ENCODE measurements at regions not wholly inside any gene's neighbourhood (a gene's known extent, or its start where the extent isn't known, plus 50 kb on each side); places are given as distances from the start of the nearest gene placed in this dataset.

GRCh38 chr3:55305696-55306485 is 181.2 kb downstream of the WNT5A start:
- ATAC-seq = peak; percentile 23 to 47
- intact Hi-C loops (cut with DNase I) = no loop called here
- peak; percentile 30 for DNase-seq

- ATAC-seq = no peak
- intact Hi-C loops (cut with DNase I) = no loop called here
- DNase-seq = no peak
Observed at GRCh38 chr3:55300701-55301100, 186.4 kb downstream of the WNT5A start.

- intact Hi-C loops (cut with DNase I) = no loop called here
- DNase-seq (no peak), ATAC-seq (no peak)
Observed at GRCh38 chr3:55297706-55298105, 189.4 kb downstream of the WNT5A start.

DNA sequence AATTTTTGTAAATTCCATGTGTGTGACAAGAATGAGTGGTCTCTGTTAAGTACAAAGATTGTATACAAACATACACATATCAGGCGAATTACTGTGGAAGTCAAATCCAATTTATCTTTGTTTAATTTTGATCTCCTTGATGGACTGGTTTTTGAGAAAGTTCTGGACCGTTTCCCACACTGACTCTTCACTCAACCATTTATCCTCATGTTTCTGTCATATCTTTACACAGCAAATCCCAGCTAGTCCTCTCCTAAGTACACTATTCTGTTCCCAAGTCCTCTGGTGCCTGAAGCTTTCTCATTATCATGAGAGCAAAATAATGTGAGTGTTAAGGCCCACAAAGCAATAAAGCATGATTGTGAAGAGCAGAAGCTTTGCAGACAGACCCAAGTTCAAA is 189.9 kb downstream of the WNT5A start:
- intact Hi-C loops (cut with DNase I) = no loop called here
- DNase-seq (no peak), ATAC-seq (no peak)

DNA sequence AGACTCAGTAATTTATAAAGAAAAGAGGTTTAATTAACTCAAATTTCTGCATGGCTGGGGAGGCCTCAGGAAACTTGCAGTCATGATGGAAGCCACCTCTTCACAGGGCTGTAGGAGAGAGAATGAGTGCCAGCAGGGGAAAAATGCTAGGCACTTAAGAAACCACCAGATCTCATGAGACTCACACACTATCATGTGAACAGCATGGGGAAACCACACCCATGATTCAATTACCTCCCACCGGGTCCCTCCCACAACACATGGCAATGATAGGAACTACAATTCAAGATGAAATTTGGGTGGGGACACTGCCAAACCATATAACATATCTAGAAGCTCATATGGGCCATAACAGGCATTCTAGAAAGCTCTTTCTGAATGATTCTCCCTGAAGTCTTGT is 190.3 kb downstream of the WNT5A start:
- no peak for DNase-seq
- intact Hi-C loops (cut with DNase I) = no loop called here
- ATAC-seq = no peak

GRCh38 chr3:55296030-55296429 is 191.1 kb downstream of the WNT5A start:
- intact Hi-C loops (cut with DNase I) = no loop called here
- no peak for DNase-seq
- no peak for ATAC-seq

DNA sequence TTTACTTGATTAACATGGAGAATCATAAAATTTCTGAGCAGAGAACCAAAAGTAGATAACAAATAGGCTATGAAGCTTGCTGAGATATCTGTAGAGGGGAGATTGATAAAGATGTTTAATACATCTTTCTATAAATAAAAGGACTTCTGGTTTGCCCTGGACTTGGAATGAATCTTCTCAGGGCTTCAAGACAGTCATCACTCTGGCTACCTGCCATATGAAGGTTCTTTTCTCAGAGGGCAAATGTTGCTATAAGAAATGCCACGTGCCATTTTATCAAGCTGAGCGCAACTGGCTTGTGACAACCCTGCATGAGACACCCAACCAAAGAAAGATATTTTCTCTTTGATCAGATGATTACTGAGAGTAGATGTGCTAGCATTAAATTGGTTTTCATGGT is 192.5 kb downstream of the WNT5A start:
- DNase-seq (no peak), ATAC-seq (no peak)
- intact Hi-C loops (cut with DNase I) = no loop called here

DNA sequence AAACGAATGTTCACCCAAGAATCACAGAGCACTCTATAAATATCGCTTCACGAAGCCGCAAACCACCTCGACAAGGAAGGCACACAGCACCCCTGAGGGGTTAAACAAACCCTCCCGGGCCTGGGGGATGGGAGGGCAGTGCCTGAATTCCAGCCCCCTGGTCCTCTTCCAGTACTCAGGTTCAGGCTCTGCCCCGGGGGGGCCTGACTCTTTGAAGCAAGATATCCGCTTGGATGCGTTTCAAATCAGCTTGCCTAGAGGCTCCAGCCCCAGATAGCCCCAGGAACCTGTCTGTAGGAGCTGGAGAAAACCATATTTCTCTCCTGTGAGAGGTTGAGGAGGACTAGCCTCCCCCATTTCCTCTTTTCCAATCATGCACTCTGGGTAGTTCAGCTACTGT is 194.7 kb downstream of the WNT5A start:
- intact Hi-C loops (cut with DNase I) = no loop called here
- DNase-seq (no peak), ATAC-seq (no peak)

DNA sequence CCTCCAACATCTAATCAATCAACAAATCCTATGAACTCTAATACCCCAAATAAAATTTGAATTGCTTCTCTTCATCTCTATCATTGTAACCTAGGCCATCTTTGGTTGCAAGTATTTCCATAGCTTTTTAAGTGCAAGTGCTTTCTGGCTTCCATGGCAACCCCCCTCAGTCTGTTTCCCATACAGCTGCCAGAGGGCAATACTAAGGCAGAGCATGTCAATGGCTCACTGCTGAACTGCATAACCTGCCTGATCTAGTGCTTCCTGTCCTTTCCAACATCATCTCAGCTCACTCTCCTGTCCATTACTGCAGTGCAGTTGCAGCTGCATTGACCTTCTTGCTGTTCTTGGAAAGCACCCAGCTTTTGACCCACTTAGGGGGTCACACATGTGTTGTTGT is 198.4 kb downstream of the WNT5A start:
- intact Hi-C loops (cut with DNase I) = no loop called here
- ATAC-seq (no peak), DNase-seq (no peak)

GRCh38 chr3:55286693-55287092 is 200.4 kb downstream of the WNT5A start:
- intact Hi-C loops (cut with DNase I) = no loop called here
- DNase-seq (no peak), ATAC-seq (no peak)

GRCh38 chr3:55285156-55285555 is 201.9 kb downstream of the WNT5A start:
- intact Hi-C loops (cut with DNase I) = no loop called here
- ATAC-seq = no peak
- no peak for DNase-seq

DNA sequence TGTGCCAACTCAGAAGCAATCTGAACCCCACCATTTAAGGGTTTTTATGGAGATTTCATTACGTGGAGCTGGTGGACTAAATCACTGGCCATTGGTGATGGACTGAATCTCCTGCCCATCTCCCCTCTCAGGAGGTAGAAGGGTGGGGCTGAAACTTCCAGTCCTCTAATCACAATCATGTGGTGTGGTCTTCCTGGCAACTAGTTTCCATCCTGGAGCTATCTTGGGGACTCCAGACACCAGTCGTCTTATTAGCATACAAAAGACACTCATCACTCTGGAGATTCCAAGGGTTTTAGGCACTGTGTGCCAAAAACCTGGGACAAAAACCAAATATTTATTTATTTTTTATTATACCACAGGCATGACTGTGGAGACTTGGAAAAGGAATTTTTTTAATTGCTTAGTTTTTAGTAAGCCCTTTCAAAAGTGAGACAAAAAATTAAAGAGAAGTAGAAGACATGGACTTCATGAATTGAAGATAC is 203.6 kb downstream of the WNT5A start:
- ATAC-seq (no peak), DNase-seq (no peak)
- intact Hi-C loops (cut with DNase I) = no loop called here

DNA sequence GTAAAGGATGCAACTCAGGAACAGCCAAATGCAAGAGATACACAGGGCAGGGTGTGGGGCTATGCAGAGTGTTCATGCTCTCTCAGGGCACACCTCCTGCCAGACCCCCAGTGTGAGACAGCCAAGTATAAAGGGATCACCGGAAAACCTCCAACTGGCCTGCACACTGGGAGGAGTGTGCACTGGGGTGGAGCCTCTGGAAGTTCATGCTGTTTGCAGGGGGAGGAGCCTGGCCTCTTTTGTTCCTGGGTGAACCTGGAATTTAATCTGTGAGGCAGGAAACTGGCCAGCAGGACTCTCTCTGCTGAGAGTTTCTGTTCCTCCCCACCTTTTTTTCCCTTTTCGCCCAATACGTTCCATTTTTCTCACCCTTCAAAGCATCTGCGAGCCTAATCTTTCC is 204.1 kb downstream of the WNT5A start:
- no peak for DNase-seq
- intact Hi-C loops (cut with DNase I) = no loop called here
- no peak for ATAC-seq

DNA sequence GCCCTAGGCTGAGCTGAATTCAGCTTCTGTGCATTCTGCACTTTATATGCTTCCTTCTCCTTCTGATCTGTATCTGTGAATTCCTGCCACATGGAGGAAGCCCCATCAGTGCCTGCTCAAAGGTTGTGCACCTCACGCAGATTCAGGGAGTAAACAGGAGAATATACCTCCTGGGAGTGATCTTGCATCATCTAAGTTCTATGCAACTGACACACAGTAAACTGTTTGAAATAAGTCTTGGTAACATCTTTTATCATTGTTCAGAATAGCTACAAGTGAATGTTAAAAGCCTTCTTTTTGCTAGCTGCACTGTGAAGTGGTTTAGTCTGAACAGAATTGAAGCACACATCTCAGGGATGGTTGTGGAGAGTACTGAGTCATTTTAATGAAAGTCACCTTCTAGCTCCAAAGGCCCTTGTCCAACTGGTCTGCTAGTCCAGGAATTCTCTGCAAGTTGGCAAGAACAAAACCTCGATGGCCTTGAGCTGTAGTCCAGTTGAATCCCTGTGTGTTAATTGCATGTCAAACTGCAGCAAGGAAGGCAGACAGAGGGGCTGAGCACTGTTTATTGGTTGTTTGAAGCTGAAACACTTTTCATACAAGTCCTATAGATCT is 215.0 kb downstream of the WNT5A start:
- peak; percentile 15 to 33 for ATAC-seq
- intact Hi-C loops (cut with DNase I) = no loop called here
- no peak for DNase-seq

DNA sequence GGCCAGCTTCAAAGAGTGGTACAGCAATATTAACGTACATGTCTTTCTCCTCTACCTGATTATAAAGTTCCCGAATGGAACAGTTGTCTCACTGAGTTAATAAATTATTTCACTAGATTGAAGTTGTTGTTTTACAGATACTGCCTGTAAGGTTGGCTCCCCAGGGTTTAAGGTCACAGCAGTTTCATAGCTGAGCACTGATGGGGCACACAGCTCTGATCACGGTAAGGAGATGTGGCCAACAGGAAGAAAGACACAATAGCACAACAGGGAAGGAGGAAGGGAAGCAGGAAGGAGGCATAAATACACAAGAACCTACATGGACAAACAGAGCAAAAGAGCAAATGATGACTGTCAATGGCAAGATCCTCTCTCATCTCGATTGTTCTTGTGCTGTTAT is 215.6 kb downstream of the WNT5A start:
- no peak for DNase-seq
- intact Hi-C loops (cut with DNase I) = no loop called here
- no peak for ATAC-seq

GRCh38 chr3:55270976-55271375 is 216.1 kb downstream of the WNT5A start:
- DNase-seq (no peak), ATAC-seq (no peak)
- intact Hi-C loops (cut with DNase I) = no loop called here

GRCh38 chr3:55269636-55270035 is 217.5 kb downstream of the WNT5A start:
- no peak for ATAC-seq
- no peak for DNase-seq
- intact Hi-C loops (cut with DNase I) = no loop called here

- no peak for ATAC-seq
- no peak for DNase-seq
- intact Hi-C loops (cut with DNase I) = no loop called here
Observed at GRCh38 chr3:55269096-55269495, 218.0 kb downstream of the WNT5A start.

DNA sequence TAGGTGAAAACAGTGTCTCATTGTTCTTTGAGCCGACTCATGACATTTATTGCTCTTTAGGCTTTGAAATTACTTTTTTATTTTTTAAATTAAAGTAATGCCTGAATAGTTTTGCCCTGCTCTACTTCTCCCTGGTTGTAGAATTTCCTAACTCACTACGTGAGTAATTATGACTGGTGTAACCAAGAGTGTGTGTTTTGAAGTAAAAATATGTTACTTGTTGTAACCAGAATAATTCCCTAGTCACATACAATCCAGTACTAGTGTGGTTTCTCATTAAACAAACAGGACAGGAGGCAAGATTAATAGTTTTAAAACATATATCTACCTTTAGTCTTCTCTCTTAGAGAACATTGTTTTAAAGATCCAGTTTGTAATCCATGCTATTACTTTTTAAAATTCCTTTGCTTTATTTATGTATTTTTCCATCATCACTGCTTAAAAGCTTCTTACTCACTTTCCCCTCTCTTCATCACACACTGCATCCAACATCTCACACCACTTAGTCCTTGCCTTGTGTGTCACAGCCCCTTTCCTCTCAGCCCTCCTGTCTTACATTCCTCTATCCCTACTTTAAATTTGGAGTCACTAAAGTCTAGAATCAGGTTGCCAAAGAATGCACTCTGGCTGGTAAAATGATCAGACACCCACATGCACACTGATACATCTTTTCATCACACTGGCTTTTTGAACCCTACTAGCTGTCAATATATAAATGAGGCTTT is 219.7 kb downstream of the WNT5A start:
- intact Hi-C loops (cut with DNase I) = no loop called here
- DNase-seq (no peak), ATAC-seq (no peak)

GRCh38 chr3:55264919-55265318 is 222.2 kb downstream of the WNT5A start:
- intact Hi-C loops (cut with DNase I) = no loop called here
- no peak for ATAC-seq
- DNase-seq = no peak

Data from left cardiac atrium (tissue), 4 donors.